Urinary bladder (tissue), 3 donors: ENCODE measurements at regions not wholly inside any gene's neighbourhood (a gene's known extent, or its start where the extent isn't known, plus 50 kb on each side); places are given as distances from the start of the nearest gene placed in this dataset.
"Not testable (repeated sequence)": the region's sequence is repeated elsewhere in the genome, so short reads cannot be mapped to it uniquely, and the experiment has no call there.

Experiments used
- DNase-seq: peaks from one replicate; pipeline ENCODE4 v3.0.0-alpha.2; 2015; ENCODE audit errors: extremely low spot score
- H3K27ac ChIP-seq: one replicate; pipeline ENCODE4 v1.5.1; 2013; ENCODE audit warnings: low read depth, mild to moderate bottlenecking, moderate library complexity
- H3K36me3 ChIP-seq: one replicate; pipeline ENCODE4 v1.6.1; 2013; ENCODE audit warnings: mild to moderate bottlenecking, moderate library complexity; ENCODE audit not compliant: insufficient read depth
- H3K4me1 ChIP-seq: one replicate; pipeline ENCODE4 v1.6.1; 2013; ENCODE audit warnings: mild to moderate bottlenecking, moderate library complexity; ENCODE audit not compliant: insufficient read depth
- H3K4me3 ChIP-seq: one replicate; pipeline ENCODE4 v1.5.1; 2013; ENCODE audit warnings: low read depth, low read length
- WGBS: extraction: QIAGEN DNeasy Blood & Tissue Kit; methylation state at CpG from one replicate; pipeline ENCODE4 v1.1.7; 2013; 5-methylcytosine and 5-hydroxymethylcytosine counted together
- donor health status: healthy with polysubstance abuse.
- donor health status: healthy.

DNA sequence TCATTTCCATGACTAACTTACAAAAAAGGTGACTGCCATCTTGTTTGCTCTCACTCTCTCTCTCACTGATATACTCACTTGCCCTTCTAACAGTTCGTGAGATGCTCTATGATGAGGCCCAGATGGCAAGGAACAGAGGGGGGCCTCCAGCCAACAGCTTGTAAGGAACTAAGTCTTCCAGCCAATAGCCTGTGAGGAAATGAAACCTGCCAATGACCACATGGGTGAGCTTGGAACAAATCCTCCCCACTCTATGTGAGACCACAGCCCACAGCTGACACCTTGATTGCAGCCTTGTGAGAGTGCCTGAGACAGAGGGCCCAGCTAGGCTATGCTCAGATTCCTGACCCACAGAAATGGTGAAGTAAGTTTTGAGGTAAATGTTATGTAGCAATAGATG, 153.7 kb downstream of the HHIPL2 start:
- 76% methylated on average over 1 of the region's 1 CpG for WGBS
- no peaks in the 10 kb centered on the region for H3K4me1 ChIP-seq
- no peak overlapping the region for H3K27ac ChIP-seq
- H3K36me3 ChIP-seq: no peaks in the 10 kb centered on the region
- H3K4me3 ChIP-seq: no peak overlapping the region
- DNase-seq: no peak

DNA sequence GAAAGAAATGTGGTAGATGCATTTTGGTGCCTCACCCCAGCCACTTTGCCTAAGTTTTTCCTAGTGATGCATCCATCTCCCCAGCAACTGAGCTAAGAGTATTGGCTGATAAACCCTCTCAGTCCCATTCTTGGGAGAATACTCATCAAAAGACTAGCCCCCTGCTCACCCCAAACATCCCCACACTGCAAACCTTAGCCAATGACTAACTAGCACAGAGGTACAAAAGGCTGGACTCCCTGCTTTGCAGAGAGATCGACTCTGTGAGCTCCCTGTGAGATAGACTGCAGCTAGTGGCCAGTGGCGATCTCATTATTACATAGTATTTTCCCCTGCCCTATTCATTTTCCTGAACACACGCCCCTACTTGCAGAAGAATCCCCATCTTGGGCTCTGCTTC, 155.3 kb downstream of the HHIPL2 start:
- WGBS: 84% methylated on average over 3 of the region's 3 CpGs
- H3K27ac ChIP-seq: no peak overlapping the region
- no peaks in the 10 kb centered on the region for H3K4me1 ChIP-seq
- H3K36me3 ChIP-seq: no peaks in the 10 kb centered on the region
- H3K4me3 ChIP-seq: no peak overlapping the region
- DNase-seq: no peak

DNA sequence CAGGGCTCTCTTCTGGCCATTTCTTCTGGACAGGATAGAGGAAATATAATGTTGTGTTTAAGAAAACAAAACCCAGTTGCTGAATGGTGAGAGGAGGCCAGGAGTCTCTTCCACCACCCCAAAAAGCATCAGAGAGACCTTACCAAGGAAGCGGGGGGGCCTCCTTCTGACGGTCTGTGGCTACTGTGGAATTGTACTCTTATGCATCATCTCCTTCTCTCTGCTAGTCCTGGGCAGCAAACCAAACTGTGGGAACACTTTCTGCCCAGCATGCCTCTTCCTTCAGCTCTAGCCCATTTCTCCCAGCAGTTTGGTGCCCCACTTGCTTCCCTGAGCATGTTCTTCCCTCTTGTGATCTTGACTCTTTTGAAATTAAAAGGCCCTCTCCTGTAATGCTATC, 157.7 kb downstream of the HHIPL2 start:
- H3K36me3 ChIP-seq: no peaks in the 10 kb centered on the region
- no peak overlapping the region for H3K27ac ChIP-seq
- no peak for DNase-seq
- 68% methylated on average over 2 of the region's 2 CpGs for WGBS
- H3K4me1 ChIP-seq: no peaks in the 10 kb centered on the region
- H3K4me3 ChIP-seq: no peak overlapping the region

DNA sequence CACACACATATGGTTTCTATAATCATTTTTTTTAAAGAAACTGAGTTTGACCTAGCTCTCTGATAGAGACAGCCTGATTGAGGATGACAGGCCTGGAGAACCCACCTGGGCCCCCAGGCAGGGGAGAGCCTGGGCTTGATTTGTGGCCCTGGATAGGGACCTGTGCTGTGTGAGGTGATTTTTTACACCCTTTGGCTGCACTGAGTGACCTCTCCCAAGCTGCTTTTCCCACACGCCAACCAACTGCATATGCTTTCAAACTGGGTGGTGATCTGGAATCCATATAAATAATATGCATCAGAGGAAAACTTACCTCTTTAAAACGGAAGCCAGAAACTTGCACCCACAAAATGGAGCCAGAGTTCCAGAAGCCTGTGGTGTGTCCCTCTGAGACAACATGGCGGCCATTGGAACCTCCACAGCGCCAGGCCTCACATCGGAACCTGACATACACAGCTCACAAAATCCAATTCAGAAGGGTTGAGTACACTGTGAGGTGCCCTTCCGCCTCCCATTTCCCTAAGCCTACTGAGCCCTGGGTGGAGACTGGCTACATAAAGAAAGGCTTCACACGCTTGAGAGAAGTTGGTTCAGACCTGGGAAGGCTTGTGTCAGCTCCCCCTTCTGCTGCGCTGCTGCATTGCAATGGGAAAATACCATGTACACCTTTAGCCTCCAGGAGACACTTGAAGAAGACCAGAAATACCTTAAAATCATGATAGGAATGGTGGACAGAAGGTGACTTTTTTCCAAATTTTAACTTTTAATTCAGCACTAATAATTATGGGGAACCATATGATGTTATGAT, 160.7 kb downstream of the HHIPL2 start:
- Histone ChIP-seq H3K27ac (no peak overlapping the region), H3K36me3 (no peaks in the 10 kb centered on the region), H3K4me1 (no peaks in the 10 kb centered on the region), H3K4me3 (no peak overlapping the region)
- WGBS: 90% methylated on average over 8 of the region's 8 CpGs
- no peak for DNase-seq

GRCh38 chr1:222385955-222386354, 161.9 kb downstream of the HHIPL2 start:
- Histone ChIP-seq H3K4me3 (no peak overlapping the region), H3K4me1 (no peaks in the 10 kb centered on the region), H3K27ac (no peak overlapping the region), H3K36me3 (no peaks in the 10 kb centered on the region)
- no peak for DNase-seq
- 66% methylated on average over 1 of the region's 1 CpG for WGBS

- no peak for DNase-seq
- Histone ChIP-seq H3K36me3 (no peaks in the 10 kb centered on the region), H3K27ac (no peak overlapping the region), H3K4me1 (no peaks in the 10 kb centered on the region), H3K4me3 (no peak overlapping the region)
Measured at GRCh38 chr1:222385262-222385661, 162.6 kb downstream of the HHIPL2 start.

DNA sequence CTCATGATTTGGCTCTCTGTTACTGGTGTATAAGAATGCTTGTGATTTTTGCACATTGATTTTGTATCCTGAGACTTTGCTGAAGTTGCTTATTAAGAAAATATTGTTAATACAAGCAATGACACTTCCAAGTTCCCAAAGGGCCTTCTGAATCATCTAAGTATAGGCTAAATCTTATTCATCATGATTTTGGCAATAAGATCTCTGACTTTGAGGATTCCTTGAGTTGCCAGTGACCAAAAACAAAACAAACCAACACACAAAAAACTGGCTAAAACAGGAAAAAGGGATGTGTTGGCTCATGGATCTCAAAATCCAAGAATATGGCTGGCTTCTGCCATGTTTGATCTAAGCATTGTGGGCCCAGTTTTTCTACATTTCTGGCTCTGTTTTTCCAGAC, 163.4 kb downstream of the HHIPL2 start:
- no peaks in the 10 kb centered on the region for H3K4me1 ChIP-seq
- no peak for DNase-seq
- H3K27ac ChIP-seq: no peak overlapping the region
- H3K4me3 ChIP-seq: no peak overlapping the region
- no peaks in the 10 kb centered on the region for H3K36me3 ChIP-seq

DNA sequence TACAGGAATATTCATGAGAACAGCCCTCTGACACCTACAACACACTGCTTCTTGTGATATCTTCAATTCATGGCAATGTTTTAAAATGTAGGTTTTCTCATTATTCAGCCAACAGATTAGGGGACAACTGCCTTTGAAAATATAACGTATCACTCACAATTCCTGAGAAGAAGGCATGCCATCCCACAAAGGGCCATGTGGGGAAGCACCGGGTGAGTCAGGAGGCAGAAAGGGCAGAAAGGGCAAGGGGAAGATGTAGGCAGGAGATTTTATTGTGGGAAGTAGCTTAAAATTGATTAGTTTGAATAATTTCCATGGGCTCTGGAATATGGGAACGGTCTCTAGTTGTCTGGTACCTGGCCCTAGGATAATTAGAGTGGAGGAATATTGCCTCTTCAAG, 165.7 kb downstream of the HHIPL2 start:
- no peaks in the 10 kb centered on the region for H3K4me1 ChIP-seq
- 52% methylated on average over 3 of the region's 3 CpGs for WGBS
- H3K36me3 ChIP-seq: no peaks in the 10 kb centered on the region
- no peak overlapping the region for H3K4me3 ChIP-seq
- no peak overlapping the region for H3K27ac ChIP-seq
- DNase-seq: no peak

DNA sequence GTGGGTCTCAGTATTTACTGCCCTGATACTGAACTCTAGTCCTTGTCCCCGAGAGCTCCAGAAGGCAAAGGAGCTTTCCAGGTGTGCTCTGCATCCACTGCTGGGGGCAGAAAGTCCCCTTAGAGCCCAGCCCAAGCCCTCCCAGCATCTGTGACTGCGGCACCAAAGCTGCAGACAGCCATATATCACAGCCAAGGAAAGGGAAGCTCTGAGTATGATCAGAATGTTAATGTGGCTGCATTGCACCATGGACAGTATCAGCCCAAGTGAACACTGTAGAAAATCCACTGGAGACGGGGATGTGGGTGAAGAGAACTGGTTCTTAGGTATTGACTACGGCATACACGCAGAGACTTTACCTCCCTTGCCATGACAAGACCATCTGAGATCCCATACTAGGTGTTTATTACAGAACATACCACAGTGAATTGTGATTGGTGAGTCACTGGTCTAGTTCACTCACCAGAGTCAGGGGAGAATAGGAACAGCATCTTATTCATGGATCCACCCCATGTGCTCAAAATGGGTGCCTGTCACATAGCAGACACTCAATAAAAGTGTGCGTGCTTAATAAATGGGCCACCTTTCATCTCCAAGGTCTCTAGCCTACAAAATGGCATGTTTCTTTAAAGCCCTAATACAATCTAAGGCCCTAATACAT, 170.3 kb downstream of the HHIPL2 start:
- 78% methylated on average over 6 of the region's 6 CpGs for WGBS
- no peak overlapping the region for H3K27ac ChIP-seq
- no peaks in the 10 kb centered on the region for H3K36me3 ChIP-seq

GRCh38 chr1:222376791-222377190, 171.1 kb downstream of the HHIPL2 start:
- not testable (repeated sequence) for H3K4me3 ChIP-seq, H3K27ac ChIP-seq, DNase-seq, H3K36me3 ChIP-seq, H3K4me1 ChIP-seq
- WGBS: 100% methylated on average over 1 of the region's 1 CpG

More for the DNA sequence above, 170.3 kb downstream of the HHIPL2 start:
- H3K4me1 ChIP-seq: no peaks in the 10 kb centered on the region
- no peak for DNase-seq
- no peak overlapping the region for H3K4me3 ChIP-seq

- no peak overlapping the region for H3K4me3 ChIP-seq
- DNase-seq: no peak
- no peaks in the 10 kb centered on the region for H3K4me1 ChIP-seq
- no peak overlapping the region for H3K27ac ChIP-seq
- WGBS: 96% methylated on average over 2 of the region's 2 CpGs
- H3K36me3 ChIP-seq: no peaks in the 10 kb centered on the region
Measured at GRCh38 chr1:222375701-222376100, 172.2 kb downstream of the HHIPL2 start.

DNA sequence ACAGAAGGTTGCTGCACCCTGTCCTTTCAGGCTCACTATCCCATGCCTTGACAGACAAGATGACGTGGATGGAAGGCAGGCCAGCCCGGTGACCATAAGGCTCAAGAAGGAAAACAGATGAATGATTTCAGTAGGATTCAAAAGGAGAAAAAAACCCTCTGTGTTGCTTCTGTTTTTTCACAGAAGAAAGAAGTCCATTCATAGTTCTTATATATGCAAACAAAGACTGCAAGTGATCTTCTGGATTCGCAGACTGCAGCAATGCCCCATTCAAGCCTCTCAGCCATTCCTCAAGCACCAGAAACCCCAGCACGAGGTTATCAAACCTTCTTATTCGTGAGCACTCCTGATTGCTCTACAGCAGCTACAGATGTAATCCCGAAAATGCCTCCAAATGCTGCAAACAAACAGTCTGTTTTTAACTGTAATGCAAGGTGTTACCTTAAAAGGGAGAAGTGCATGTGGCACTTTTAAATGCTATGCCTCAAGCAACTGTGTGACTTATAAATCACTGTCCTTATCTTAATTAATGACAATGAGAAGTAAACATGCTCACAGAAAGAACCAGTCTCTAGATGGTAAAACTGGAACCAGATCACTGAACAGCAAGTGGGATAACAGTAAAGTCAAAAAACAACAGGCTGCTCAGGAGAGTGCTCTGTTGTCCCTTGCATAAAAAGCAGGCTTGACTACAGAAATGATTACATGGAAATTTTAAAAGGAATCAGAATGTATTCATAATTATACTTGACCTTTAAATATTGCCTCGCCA, 173.9 kb downstream of the HHIPL2 start:
- no peaks in the 10 kb centered on the region for H3K36me3 ChIP-seq
- H3K4me3 ChIP-seq: no peak overlapping the region
- DNase-seq: no peak
- no peak overlapping the region for H3K27ac ChIP-seq
- 36% methylated on average over 7 of the region's 7 CpGs for WGBS
- H3K4me1 ChIP-seq: no peaks in the 10 kb centered on the region

GRCh38 chr1:222373216-222373615, 174.7 kb downstream of the HHIPL2 start:
- no peak for DNase-seq
- H3K27ac ChIP-seq: no peak overlapping the region
- no peaks in the 10 kb centered on the region for H3K36me3 ChIP-seq
- no peak overlapping the region for H3K4me3 ChIP-seq
- no peaks in the 10 kb centered on the region for H3K4me1 ChIP-seq

DNA sequence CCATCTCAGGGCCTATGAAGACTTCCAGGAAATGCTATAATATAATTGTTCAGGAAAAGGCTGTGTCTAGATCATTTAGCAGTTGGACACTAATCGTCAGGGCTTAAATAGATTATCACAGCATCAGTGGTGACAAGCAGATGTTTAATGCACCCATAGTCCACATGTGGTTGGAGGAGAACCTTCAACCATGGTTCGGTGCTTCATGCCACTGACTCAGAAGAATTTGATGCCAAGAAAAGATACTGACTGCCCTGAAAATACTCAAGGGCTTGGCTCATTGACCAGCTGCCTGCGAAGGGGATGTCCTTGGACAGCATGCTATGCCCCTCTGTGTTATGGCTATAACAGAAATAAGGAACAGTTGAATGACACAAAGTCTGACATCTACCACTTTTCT, 175.7 kb downstream of the HHIPL2 start:
- H3K27ac ChIP-seq: no peak overlapping the region
- H3K4me1 ChIP-seq: no peaks in the 10 kb centered on the region
- no peak for DNase-seq
- WGBS: 89% methylated on average over 3 of the region's 3 CpGs
- no peak overlapping the region for H3K4me3 ChIP-seq
- no peaks in the 10 kb centered on the region for H3K36me3 ChIP-seq
